ENCODE measurements at regions not wholly inside any gene's neighbourhood (a gene's known extent, or its start where the extent isn't known, plus 50 kb on each side); places are given as distances from the start of the nearest gene placed in this dataset.

DNA sequence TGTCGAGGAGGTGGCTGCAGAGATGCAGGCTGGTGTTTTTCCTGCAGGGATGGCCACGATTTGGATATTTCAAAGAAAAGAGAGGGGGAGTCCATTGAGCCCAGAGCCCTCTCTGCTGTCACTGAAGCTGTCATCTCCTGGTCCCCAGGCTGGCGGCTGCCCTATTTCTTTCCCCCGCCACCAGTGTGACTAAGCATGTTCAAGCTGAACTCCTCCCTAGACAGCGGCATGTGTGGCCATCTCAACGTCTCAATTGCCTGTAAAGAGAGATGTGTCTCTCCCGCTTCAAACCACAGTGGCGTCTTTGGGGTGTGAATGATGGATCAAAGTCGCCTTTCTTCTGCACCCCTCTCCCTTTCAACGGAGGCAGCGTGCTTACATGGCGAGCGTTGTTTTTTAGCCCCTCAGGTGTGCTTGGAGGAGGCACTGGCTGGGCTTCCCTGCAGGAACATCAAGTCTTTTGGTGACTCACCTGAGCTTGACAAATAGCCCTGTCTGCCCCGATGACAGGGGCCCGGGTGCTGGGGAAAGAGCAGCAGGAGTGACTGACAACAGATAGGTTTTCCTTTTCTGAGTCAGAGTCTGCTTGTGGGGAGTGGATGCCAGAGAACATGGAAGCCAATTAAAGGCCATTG lies 346.4 kb upstream of the AJAP1 start:
- Histone ChIP-seq H3K79me2 (ENCODE audit: control insufficient read depth, low read length) (no peaks in the 10 kb centered on the region), H3K4me3 (ENCODE audit: low read length) (no peak overlapping the region), H3F3A (ENCODE audit: control insufficient read depth, insufficient read depth) (peaks cover 20% of the 10 kb centered on the region), H3K27ac (ENCODE audit: low read depth, low read length) (no peak overlapping the region), H3K9me2 (replicated peaks; ENCODE audit: control insufficient read depth, low read length) (no peaks in the 10 kb centered on the region), H3K4me1 (ENCODE audit: control insufficient read depth, low read length) (peaks cover 80% of the 10 kb centered on the region), H3K9me3 (ENCODE audit: control insufficient read depth, insufficient read depth, low read length) (peaks cover 27% of the 10 kb centered on the region; the same call in 1 of the 2 replicates), H3K27me3 (ENCODE audit: control insufficient read depth, low read length) (no peaks in the 10 kb centered on the region), H3K36me3 (ENCODE audit: control insufficient read depth, low read length) (peaks cover 13% of the 10 kb centered on the region), H4K20me1 (ENCODE audit: control insufficient read depth, insufficient read depth, low read depth, low read length) (no peaks in the 10 kb centered on the region), H3K4me2 (ENCODE audit: low read length) (no peak overlapping the region)
- TF ChIP-seq CTCF (IDR thresholded peaks at IDR 0.05; ENCODE audit: low read depth, low read length, poor library complexity, severe bottlenecking) = no peak
- no peak for TF ChIP-seq EZH2phosphoT487 (IDR thresholded peaks at IDR 0.05; ENCODE audit: borderline replicate concordance, low read length)

DNA sequence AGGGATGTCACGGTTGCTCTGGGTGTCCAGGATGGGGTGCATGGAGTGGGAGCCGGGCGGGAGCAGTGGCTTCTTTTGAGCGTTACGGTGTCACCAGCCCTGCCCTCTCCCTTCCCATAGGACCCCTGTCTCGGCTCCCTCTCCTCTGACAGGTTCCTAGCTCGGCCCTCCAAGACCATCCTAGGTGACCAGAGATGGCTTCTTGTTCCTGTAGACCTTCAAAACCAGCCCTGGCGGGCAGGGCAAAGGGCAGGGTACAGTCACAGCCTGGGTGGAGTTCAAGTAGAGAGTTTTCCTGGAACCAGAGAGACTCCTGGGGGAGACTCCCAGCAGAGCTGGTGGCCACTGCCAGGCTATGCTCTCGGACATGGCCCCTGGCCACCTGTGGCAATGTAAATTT lies 345.6 kb upstream of the AJAP1 start:
- no peaks in the 10 kb centered on the region for H4K20me1 ChIP-seq (ENCODE audit: control insufficient read depth, insufficient read depth, low read depth, low read length)
- H3K4me3 ChIP-seq (ENCODE audit: low read length) = no peak overlapping the region
- H3K4me2 ChIP-seq (ENCODE audit: low read length) = peak overlapping the region; percentile 12; the same call in 1 of the 2 replicates
- no peaks in the 10 kb centered on the region for H3K27me3 ChIP-seq (ENCODE audit: control insufficient read depth, low read length)
- H3K9me2 ChIP-seq (replicated peaks; ENCODE audit: control insufficient read depth, low read length) = no peaks in the 10 kb centered on the region
- H3F3A ChIP-seq (ENCODE audit: control insufficient read depth, insufficient read depth) = peaks cover 20% of the 10 kb centered on the region
- H3K79me2 ChIP-seq (ENCODE audit: control insufficient read depth, low read length) = no peaks in the 10 kb centered on the region
- TF ChIP-seq CTCF (IDR thresholded peaks at IDR 0.05; ENCODE audit: low read depth, low read length, poor library complexity, severe bottlenecking) (no peak), EZH2phosphoT487 (IDR thresholded peaks at IDR 0.05; ENCODE audit: borderline replicate concordance, low read length) (no peak)
- peaks cover 21% of the 10 kb centered on the region for H3K36me3 ChIP-seq (ENCODE audit: control insufficient read depth, low read length)
- H3K27ac ChIP-seq (ENCODE audit: low read depth, low read length) = peak overlapping the region; percentile 92; the same call in 1 of the 2 replicates
- H3K4me1 ChIP-seq (ENCODE audit: control insufficient read depth, low read length) = peaks cover 83% of the 10 kb centered on the region
- peaks cover 35% of the 10 kb centered on the region for H3K9me3 ChIP-seq (ENCODE audit: control insufficient read depth, insufficient read depth, low read length)

DNA sequence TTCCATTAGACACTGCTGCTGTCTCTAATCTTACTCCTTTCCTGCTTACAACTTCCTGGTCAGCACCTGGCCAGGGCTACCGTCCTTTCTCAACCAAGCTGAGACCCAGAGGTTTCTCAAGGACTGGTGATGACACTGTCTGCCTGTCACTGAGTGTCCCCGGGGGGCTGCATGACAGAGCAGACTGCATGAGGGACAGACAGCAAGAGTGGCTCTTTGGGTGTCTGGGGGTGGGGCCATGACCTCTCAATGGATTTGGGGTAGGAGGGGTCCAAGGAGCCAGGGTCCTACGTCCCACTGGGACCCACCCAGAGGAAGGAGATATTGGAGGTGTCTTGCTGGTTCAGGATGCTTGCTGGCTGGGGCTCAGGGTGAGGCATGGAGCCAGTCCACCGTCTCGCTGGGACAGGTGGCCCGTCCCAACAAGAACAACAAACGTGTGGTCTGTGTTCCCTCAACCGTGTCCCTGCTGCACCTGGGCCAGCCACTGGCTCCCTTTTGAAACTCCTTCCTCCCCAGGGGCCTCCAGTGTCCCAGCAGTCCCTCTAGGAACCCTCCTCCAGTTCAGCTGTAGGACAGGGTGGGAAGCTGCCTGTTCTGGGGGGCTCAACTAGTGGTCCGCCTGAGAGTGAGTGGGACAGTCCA lies 344.6 kb upstream of the AJAP1 start:
- Histone ChIP-seq H3K9me3 (ENCODE audit: control insufficient read depth, insufficient read depth, low read length) (peaks cover 45% of the 10 kb centered on the region), H3K4me3 (ENCODE audit: low read length) (peak overlapping the region; percentile 64), H3K4me1 (ENCODE audit: control insufficient read depth, low read length) (peaks cover 78% of the 10 kb centered on the region), H3K27ac (ENCODE audit: low read depth, low read length) (peak overlapping the region; percentile 92), H3K9me2 (replicated peaks; ENCODE audit: control insufficient read depth, low read length) (no peaks in the 10 kb centered on the region), H3K36me3 (ENCODE audit: control insufficient read depth, low read length) (peaks cover 27% of the 10 kb centered on the region), H3K27me3 (ENCODE audit: control insufficient read depth, low read length) (no peaks in the 10 kb centered on the region), H3K4me2 (ENCODE audit: low read length) (peak overlapping the region; percentile 80), H4K20me1 (ENCODE audit: control insufficient read depth, insufficient read depth, low read depth, low read length) (no peaks in the 10 kb centered on the region), H3K79me2 (ENCODE audit: control insufficient read depth, low read length) (no peaks in the 10 kb centered on the region), H3F3A (ENCODE audit: control insufficient read depth, insufficient read depth) (peaks cover 20% of the 10 kb centered on the region)
- no peak for TF ChIP-seq EZH2phosphoT487 (IDR thresholded peaks at IDR 0.05; ENCODE audit: borderline replicate concordance, low read length)
- no peak for TF ChIP-seq CTCF (IDR thresholded peaks at IDR 0.05; ENCODE audit: low read depth, low read length, poor library complexity, severe bottlenecking)

Measured in DOHH2 (cell line).